HG02973 (cell line): ENCODE measurements at regions not wholly inside any gene's neighbourhood (a gene's known extent, or its start where the extent isn't known, plus 50 kb on each side); places are given as distances from the start of the nearest gene placed in this dataset.

Source experiments
- ATAC-seq: cut with Tn5 transposase; IDR thresholded peaks from one replicate; pipeline ENCODE4 v1.9.1; 2021; ENCODE audit warnings: moderate library complexity; ENCODE audit not compliant: unreplicated experiment

DNA sequence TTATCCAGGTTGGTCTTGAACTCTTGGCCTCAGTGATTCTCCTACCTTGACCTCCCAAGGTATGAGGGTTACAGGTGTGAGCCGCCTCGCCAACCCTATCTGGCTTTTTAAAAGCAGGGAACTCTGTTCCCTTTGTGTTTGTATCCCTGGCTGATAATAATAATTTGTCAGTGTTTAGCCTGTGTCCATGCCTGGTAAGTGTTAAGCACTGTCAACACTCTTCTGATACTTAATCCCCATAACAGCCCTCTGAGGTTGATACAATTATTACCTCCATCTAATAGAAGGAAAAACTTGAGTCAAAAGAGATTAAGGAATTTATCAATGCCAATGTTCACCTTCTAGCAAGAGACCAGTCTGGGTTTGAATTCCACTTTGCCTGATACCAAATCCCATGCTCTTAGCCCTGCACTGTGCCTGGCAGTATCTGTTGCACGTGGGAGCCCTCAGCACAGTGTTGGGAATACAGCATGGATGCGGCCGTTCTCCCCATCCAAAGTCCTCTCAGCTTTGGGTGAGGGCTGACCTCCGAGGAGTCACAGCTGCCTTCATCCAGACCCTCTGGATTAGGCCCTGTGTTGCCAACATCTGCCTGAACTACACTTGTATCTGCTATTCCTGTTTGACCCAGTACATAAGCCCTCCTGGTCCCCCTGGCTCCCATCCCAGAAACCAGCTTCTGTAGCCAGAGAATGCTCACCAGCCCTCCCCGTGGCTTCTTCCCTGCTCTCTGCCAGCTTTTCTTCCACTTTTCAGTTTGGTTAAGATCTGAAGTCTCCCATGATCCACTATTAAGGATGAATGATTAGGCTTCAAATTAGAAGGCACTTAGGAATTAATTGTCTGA lies 335.6 kb upstream of the ASIC2 start:
- no peak for ATAC-seq

DNA sequence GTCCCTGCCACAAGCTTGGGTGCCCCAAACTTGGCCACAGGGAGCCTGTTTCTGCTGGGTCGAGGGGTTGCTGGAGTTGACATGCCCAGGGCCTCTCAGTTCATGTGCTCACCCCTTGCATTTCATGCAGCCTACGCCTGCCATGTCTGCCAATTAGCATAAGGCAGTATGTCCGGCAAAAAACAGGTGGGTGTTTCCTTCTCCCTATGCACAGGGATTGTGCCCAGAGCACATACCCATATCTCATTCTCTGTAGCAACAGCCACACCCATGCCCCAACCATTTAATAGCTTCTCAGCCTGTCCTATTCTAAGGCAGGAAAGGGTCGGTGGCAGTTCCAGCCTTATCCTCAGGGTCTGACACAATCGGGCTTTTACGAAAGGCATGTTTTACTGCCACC lies 340.4 kb upstream of the ASIC2 start:
- no peak for ATAC-seq

DNA sequence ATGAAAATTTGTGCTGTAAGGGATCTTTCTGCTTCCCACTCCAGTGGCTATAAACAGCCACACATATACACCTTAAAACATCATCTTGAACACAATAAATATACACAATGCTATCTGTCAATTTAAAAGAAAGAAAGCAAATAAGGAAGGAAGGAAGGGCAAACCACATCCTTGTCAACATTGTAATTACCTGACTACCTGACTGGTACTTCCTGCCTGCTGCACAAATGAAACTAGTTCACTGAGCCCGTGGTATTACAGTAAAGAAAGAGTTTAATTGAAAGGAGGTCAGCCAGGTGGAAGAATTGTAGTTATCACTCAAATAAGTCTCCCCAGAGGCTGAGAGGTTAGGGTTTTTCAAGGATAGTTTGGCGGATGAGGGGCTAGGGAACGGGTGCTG lies 344.4 kb upstream of the ASIC2 start:
- no peak for ATAC-seq

DNA sequence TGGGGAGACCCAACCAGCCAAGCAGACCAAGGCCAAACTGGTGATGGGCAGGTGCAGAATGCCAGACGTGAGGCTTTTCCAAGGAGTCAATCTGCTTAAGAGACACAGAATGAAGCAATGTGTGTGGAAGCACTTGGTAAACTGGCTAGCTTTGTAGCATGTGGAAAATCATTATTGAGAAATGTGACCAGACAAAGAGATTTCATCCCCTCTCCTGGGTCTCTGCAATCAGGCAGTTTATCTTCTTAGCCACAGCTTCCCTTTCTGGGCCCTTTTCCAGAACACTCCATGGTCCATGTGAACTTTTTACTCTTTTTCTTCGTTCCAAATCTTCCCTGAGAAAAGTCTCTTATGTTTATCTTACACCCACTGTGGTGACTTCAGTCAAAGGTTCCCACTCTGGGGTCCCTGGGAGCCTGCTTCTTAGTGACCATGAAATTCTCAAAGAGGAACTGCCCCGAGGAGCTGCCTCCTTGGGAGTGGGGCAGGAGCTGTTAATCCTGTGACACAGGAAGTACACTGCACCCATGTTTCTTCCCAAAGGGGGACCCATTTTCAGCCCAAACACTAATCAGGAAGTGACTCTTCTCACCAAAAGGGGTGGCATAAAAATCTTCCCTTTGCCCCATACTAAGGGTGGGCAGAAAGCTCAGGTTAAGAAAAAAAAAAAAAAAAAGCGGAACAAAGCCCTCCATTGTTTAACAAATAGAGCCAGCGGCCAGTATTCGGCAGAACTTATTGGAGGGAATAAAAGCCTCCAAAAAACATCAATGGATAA lies 346.2 kb upstream of the ASIC2 start:
- no peak for ATAC-seq

DNA sequence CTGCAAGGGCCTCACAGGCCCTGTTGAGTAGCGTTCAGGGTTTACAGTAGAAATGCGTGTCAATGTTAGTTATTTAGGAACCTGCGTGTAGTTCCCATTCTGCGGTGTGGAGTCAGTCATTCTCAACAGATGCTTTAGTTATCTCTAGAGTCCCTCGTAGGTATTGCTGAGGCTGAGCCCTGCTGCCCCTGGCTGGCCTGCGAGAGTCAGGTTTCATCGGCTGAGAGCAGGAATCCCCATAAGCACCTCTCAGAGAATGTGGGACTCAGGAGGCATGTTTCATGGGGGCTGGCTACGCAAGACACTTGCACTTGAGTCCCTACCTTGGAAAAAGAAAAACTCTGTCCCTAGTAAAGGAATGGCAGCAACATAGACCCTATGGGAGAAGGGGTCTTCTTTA lies 347.5 kb upstream of the ASIC2 start:
- no peak for ATAC-seq

DNA sequence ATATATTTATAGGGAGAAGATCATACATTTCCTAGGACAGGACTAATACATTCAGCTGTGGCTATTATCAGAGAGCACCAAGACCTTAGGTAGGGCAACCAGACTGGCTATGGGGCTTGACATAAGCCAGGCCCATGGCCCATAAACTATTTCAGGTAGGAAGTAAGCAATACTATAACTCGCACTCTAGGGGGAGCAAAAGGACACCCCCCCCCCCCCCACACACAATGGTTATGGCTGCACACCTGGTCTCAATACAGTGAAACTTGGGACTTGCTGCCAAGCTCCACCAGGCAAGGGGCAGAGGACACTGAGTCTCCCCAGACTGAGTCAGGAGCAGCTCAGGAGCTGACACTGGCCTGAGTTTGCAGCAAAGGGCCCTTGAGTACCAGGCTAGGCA lies 348.9 kb upstream of the ASIC2 start:
- ATAC-seq: no peak

DNA sequence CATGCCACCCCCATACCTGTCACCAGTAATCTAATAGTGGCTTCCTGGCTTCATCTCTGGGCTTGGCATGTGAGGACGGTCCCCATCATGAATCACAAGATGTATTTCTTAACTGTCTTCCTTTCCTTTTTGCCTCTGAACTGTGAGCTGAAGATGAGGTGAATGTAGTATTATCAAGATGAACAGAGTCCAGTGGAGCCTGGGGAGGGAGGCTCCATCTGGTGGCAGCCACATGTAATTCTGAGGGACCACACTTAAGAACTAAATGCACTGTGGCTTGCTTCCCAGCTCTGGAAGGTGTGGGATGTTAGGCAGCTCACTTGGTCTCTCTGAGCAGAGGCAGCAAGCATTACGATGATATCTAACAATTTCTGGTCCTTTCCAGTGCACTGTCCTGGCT lies 354.9 kb upstream of the ASIC2 start:
- ATAC-seq: no peak

DNA sequence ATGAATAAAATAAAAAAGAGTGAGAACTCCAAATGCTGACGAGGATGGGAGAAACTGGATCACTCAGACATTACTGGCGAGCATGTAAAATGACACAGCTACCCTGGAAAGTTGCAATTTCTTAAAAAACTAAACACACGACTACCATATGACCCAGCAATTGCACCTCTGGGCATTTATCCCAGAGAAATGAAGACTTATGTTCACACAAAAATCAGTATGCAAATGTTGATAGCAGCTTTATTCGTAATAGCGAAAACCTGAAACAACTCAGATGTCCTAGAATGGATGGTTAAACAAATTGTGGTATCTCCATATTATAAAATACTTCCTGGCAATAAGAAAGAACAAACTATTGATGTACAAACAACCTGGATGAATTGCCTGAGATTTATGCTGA lies 357.2 kb upstream of the ASIC2 start:
- no peak for ATAC-seq

DNA sequence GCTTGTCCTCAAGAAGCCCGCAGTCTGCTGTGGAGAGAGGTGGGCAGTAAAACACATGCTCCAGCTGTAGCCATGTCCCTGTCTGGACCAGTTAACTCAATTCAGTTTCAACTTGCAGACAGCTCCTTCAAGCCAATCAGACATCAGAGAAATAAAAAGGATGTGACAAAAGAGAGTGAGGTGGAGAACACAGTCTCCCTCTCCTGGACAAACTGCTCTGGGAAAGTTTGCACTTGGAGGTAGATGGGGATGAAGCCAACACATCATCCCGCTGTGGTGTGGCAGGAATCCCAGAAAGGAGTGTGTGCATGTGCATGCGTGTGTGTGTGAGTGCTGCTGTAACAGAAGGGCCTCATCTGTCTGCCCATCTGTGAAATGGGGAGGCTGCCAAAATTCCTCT lies 358.6 kb upstream of the ASIC2 start:
- no peak for ATAC-seq

DNA sequence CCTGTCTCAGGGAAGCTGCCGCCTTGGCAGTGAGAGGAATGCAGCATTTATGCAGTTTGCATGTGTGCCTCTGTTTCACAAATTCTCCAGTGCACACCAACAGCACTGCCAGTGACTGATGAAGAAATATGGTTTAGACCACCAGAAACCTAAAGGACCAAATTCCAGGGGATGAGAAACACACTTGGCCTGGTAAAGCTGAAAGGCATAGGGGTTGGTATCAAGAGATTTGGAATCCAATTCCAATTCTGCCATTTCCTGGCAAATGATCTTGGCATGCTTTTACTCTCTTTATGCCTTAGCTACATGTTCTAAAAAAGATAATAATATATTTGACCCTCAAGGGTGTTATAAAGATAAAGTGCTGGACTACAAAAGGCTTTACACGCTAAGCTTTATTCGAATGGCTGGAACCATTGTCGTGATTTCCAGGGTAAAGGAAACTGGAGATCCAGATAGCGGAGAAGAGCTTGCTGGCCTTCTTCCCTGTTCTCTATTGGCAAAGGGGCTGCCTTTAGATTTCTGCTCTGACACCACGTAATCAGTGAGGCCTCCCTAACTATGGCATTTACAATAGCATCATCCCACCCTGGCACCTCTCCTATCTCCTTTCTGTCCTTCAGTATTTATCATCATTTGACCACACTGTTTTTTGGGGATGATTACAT lies 359.8 kb upstream of the ASIC2 start:
- no peak for ATAC-seq

DNA sequence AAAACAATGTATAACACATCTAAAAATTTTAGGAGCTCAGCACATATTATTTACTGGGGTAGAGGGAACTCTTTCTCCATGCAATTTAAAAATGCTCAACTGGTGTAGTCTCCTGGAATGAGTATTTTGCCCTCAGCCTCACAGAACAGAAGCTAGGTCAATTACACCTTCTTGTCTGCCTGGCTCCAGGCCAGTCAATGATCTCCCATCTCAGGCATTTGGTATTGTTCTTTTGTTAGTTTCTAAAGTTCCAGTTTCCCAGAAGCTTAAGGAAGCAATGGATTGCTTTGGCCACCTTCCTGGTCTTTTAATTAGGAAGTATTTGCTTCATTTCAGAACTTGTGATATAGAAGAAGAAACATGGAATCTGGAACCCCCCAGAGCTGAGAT lies 360.3 kb upstream of the ASIC2 start:
- no peak for ATAC-seq

DNA sequence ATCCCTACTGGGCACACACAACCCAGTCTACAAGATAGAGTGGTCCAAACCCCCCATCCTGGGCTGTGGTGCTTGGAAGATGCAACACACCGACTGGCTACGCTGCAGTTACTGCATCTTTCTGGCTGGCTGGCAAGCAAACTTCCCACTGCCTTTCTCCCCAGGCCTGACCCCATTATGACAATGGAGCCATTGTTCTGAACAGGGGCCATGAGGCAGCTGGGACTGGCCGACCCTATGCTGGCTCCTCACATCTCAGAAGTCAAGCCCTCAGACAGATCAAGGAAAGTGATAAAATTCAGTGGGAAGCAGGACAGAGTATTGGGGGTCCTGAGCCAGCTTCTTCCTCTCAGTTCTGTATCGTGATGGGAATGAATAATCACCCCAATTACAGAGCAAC lies 364.1 kb upstream of the ASIC2 start:
- no peak for ATAC-seq

DNA sequence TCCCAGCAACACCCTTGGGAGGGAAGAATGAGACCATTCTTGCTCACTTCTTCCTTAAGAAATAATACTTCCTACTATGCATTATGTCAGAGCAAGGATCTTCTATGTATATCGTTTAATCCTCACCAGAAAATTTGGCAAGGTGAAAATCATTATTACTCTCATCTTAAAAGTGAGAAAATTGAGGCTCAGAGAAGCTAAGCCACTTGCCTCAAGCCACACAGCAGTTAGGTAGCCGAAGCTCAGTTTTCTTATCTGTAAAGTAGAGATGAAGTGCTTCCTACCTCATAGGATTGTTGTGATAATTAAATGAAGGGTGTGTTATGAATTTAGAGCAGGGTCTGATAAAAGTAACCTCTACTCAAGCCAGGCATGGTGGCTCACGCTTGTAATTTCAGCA lies 368.9 kb upstream of the ASIC2 start:
- ATAC-seq: no peak

DNA sequence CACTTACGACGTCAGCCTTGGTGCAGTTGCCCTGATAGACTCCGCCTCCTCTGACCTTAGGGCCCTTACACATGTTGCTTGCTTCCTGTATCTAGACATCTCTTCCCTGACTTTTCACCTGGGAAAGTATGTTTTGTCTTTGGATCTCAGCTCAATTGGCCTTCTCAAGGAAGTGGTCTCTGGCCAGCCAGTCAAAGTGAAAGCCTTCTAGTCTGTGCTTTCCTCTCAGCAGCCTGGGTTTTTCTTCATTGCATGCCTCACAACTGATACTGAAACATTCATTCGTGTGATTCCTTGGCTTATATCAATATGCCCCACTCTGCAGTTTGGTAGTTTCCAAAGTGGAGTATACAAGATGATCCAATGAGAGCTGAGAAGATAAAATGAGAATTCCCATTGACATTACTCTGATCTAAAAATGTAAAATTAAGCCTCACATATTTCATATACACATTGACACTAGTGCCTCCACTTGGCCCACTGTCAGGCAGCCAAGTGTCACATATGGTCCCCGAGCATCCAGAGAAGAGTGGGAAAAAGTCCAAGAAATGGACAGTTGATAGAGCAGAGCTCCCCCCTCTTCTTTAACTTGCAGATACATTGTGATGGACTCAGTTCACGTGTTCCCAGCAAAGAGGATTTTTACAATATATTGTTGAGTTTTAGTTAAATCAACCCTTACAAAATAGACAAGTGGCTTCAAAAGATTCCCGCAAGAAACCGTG lies 371.2 kb upstream of the ASIC2 start:
- no peak for ATAC-seq

DNA sequence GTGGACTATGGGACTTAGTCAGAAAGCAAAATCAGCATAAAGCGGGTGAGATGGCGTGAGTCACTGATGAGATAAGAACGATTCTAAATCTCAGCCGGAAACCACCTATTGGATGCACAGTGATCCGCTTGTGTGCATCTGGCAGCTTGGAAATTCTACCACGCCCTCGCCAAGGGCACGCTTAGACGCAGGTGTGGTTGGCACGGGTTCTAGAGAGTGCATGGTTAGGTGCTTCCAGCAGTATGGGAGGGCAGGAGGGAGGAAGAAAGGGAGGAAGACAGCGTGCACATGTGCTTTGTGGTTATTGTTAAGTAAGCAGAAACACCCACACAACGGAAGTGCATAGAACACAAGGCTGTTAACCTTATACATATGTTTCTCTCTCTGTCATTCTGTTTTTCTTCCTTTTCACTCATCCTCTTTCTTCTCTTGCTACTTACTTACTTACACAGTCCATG lies 374.0 kb upstream of the ASIC2 start:
- ATAC-seq: peak; percentile 74

DNA sequence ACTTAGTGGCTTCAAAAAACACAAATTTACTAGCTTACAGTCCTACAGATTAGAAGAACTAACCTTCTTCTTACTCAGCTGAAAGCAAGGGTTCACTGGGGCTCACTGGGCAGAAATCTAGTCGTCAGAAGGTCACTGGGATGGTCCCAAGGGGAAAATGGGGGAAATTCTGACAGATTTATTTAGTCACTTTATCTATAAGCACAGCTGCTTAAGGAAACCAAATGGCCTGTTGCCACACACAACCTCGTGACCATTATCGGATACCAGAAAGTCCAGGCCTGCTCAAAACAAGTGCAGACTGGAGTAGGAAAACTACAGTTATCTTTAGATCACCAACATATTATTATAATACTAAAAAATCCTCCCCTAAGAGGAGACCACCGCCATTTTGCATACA lies 374.6 kb upstream of the ASIC2 start:
- ATAC-seq: no peak

DNA sequence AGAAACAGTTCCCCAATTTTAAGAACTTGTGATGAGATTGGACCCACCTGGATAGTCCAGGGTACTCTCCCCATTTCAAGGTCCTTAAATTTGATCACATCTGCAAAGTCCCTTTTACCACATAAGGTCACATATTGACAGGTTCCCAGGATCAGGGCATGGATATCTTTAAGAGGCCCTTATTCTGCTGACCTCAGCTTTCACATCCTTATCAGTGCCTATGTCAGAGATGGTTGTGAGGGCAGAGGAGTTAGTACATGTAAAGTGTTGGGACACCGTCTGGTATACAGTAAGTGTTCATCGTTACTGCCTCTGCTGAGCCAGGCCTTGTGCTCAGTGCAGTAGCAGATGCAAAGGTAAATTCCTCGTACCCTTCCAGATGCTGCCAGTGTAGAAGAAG lies 375.4 kb upstream of the ASIC2 start:
- ATAC-seq: no peak

DNA sequence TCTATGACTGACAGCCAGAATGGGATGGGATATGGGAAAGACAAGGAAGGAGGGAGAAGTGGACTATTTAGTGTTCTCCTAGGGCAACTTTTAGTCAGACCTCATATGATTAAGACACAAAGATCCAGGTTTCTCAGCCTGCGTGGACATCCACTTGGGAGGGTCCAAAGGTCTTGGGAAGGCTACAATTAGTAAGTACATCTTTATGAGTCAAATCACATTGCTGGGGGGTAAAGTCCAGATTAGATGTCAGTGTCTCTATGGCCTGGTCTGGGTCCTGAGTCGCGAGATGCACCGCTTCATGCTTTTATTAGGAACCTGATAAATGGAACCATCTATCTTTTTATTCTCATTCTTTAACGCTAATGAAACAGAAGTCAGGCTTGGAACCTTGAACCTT lies 378.4 kb upstream of the ASIC2 start:
- ATAC-seq: no peak

DNA sequence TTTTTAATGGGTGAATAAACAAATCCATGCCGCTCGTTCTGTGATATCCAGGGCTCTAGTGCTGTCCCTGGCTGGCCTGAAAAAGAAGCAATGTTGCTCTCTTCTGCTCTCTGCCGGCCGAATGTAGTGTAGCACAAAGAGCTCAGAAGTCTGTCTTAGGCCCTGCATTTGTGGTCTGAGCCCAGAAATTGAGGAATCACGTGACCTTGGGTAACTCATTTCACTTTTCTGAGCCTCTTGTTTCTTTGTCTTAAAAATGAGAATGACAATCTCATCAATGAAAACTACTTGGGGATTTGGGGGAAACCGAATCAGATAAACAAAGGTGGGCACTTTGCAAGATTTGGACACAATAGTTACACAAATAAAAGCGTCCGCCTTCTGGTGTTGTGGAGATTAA lies 381.6 kb upstream of the ASIC2 start:
- no peak for ATAC-seq

DNA sequence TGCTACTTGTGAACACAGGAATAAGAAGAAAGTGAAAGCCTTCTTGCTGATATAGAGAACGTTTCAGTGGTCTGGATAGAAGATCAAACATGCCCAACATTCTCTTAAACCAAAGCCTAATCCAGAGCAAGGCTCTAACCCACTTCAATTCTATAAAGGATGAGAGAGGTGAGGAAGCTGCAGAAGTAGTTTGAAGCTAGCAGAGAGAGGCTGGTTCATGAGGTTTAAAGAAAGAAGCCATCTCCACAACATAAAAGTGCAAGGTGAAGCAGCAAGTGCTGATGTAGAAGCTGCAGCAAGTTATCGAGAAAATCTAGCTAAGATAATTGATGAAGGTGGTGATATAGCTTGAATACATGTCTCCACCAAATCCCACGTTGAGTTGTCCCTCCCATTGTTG lies 383.3 kb upstream of the ASIC2 start:
- ATAC-seq: no peak

DNA sequence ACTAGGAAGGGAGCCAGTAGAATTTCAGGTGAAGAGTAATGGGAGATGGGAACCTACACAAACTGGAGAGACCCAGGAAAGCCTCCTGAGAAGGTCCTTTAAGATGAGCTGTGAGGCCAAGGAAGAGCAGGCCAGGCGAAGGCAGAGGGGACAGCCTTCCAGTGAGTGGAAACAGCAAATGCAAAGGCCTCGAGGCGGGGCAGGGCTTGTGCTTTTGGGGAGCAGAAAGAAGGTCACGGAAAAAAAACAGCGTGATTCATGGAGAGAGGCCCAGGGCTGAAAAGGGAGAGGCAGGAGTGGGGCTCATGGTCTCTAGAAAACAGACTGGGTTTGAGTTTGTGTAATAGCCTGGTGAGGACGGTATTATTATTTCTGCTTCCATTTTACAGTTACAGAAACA lies 386.5 kb upstream of the ASIC2 start:
- no peak for ATAC-seq
